K562 (cell line): ENCODE measurements at regions not wholly inside any gene's neighbourhood (a gene's known extent, or its start where the extent isn't known, plus 50 kb on each side); places are given as distances from the start of the nearest gene placed in this dataset.
"Not testable (repeated sequence)": the region's sequence is repeated elsewhere in the genome, so short reads cannot be mapped to it uniquely, and the experiment has no call there.

Experiments used
- ATAC-seq: fragments of 200-7000 bp; cut with Tn5 transposase; 3 replicates; pipeline ENCODE4 v1.9.1; 2020; ENCODE audit warnings: moderate library complexity
- BruUV-seq: library from RNA; stranded (reverse); fragments of 400-500 nt; replicated peaks from 2 replicates; lab custom pipeline; 2021; lab: Mats Ljungman, UMichigan
- CTCF ChIA-PET: fragments of 300-600 bp; formaldehyde crosslinking; extraction: SDS; loops from one replicate; lab custom pipeline; 2021; ENCODE audit warnings: low intra/inter-chr PET ratio; lab: Yijun Ruan, JAX
- POLR2A ChIA-PET: fragments of 300-600, 350-650 bp; sonication (Branson Sonifier 250); formaldehyde crosslinking; extraction: SDS; loops from one replicate; lab custom pipeline; 2021; ENCODE audit warnings: antibody characterized with exemption, inconsistent platforms; lab: Yijun Ruan, JAX
- DNase-seq, 4 experiments: peaks; one replicate each; pipeline versions ENCODE4 v3.0.0 to v3.0.0-alpha.2; 2011 to 2018; ENCODE audit warnings: low spot score in 3 of 4, mixed read lengths in 3 of 4; ENCODE audit errors: extremely low read depth in 1 of 4
- FAIRE-seq: peaks from 2 replicates; lab custom pipeline; 2011; peaks lifted over from hg19 to GRCh38; lab: Jason Lieb, UNC
- H2AFZ ChIP-seq: 2 replicates; pipeline ENCODE4 v1.6.0; 2011; ENCODE audit warnings: low read depth, low read length, control low read depth, inconsistent platforms
- H3K27ac ChIP-seq: fragments of 200-600 bp; 3 replicates; pipeline ENCODE4 v1.8.0; 2011; ENCODE audit warnings: low read depth, mild to moderate bottlenecking, control low read depth, inconsistent platforms, low read length, moderate library complexity, mixed read lengths; ENCODE audit errors: extremely low read depth
- H3K27me3 ChIP-seq, 2 experiments: fragments of 300-600 bp in 1 of 2; 2 replicates in 1 of 2; 3 replicates in 1 of 2; pipeline versions ENCODE4 v1.6.0 to v1.8.0; 2011; ENCODE audit warnings: inconsistent platforms in 2 of 2, low read length in 2 of 2, mild to moderate bottlenecking in 1 of 2, mixed read lengths in 1 of 2, moderate library complexity in 1 of 2; ENCODE audit not compliant: control insufficient read depth in 2 of 2, insufficient read depth in 2 of 2
- H3K36me3 ChIP-seq: fragments of 300-600 bp; 3 replicates; pipeline ENCODE4 v1.8.0; 2011; ENCODE audit warnings: mild to moderate bottlenecking, low read length, inconsistent platforms; ENCODE audit not compliant: control insufficient read depth, insufficient read depth
- H3K4me1 ChIP-seq, 2 experiments: fragments of 200-600 bp in 1 of 2; replicated peaks in 1 of 2; 2 replicates in 1 of 2; 3 replicates in 1 of 2; pipeline versions ENCODE4 v1.5.1 to v1.8.0; 2011; ENCODE audit warnings: inconsistent platforms in 2 of 2, low read length in 2 of 2, mild to moderate bottlenecking in 1 of 2, mixed read lengths in 1 of 2, moderate library complexity in 1 of 2; ENCODE audit not compliant: control insufficient read depth in 2 of 2, insufficient read depth in 2 of 2
- H3K4me2 ChIP-seq: 2 replicates; pipeline ENCODE4 v1.6.1; 2011; ENCODE audit warnings: low read length, control low read depth, inconsistent platforms, mixed read lengths; ENCODE audit not compliant: insufficient read depth
- H3K4me3 ChIP-seq: fragments of 200-600 bp; sonication (generic), shearing (Covaris generic); 2 replicates; pipeline ENCODE4 v1.5.1; 2016; ENCODE audit warnings: control low read depth, inconsistent platforms
- H3K79me2 ChIP-seq: fragments of 200-600 bp; 3 replicates; pipeline ENCODE4 v1.8.0; 2011; ENCODE audit warnings: low read length, inconsistent platforms; ENCODE audit not compliant: control insufficient read depth, insufficient read depth
- H3K9ac ChIP-seq, 2 experiments: 2 replicates each; pipeline versions ENCODE4 v1.6.0 to v1.6.1; 2011; ENCODE audit warnings: low read depth in 2 of 2, low read length in 2 of 2, control low read depth in 1 of 2, inconsistent platforms in 1 of 2, mild to moderate bottlenecking in 1 of 2, mixed read lengths in 1 of 2; ENCODE audit not compliant: insufficient read depth in 1 of 2
- H3K9me1 ChIP-seq: one replicate; pipeline ENCODE4 v1.6.0; 2011; ENCODE audit warnings: inconsistent platforms, mild to moderate bottlenecking, low read length, moderate library complexity; ENCODE audit not compliant: control insufficient read depth, insufficient read depth
- H3K9me3 ChIP-seq: replicated peaks from 2 replicates; pipeline ENCODE4 v1.5.1; 2011; ENCODE audit warnings: low read depth, low read length, inconsistent platforms; ENCODE audit not compliant: control insufficient read depth, insufficient read depth
- H4K20me1 ChIP-seq: replicated peaks from 2 replicates; pipeline ENCODE4 v1.6.1; 2011; ENCODE audit warnings: low read length, inconsistent platforms, mixed read lengths; ENCODE audit not compliant: control insufficient read depth, insufficient read depth
- MAFF ChIP-seq: IDR thresholded peaks from 2 replicates; pipeline ENCODE4 v1.6.1; 2012; ENCODE audit warnings: low read length, improper control_type of control experiment
- NCOA6 ChIP-seq: fragments of 450-650 bp; IDR thresholded peaks from 2 replicates; pipeline ENCODE4 v1.6.1; 2017; ENCODE audit warnings: mild to moderate bottlenecking
- ZBTB1 ChIP-seq: sonication (generic); formaldehyde crosslinking; IDR thresholded peaks from 2 replicates; pipeline ENCODE4 v1.8.1; 2023; ENCODE audit warnings: missing genetic modification reagents, low read depth, mild to moderate bottlenecking, borderline replicate concordance
- WGBS: fragments of 100-300 bp; shearing (Covaris generic); methylation state at CpG from one replicate; pipeline ENCODE4 v1.1.6; 2016; ENCODE audit warnings: low coverage, mixed read lengths; ENCODE audit not compliant: insufficient coverage; ENCODE audit errors: missing lambda C conversion rate; 5-methylcytosine and 5-hydroxymethylcytosine counted together
- in situ Hi-C: fragments of 300-500 bp; cut with MboI; formaldehyde crosslinking; loops from 4 replicates; pipeline ENCODE4 v1.15.0; 2018; ENCODE audit warnings: inconsistent platforms, mixed read lengths
- intact Hi-C: fragments of 100-400 bp; cut with micrococcal nuclease; formaldehyde crosslinking; loops from 2 replicates; pipeline ENCODE4 v1.14.2; 2022
- TF ChIP-seq, protein P1 (sequence below): fragments of 450-650 bp; formaldehyde crosslinking; IDR thresholded peaks from 2 replicates; pipeline ENCODE4 v1.4.0; 2020; ENCODE audit warnings: mild to moderate bottlenecking

- no peak for TF ChIP-seq NCOA6
Observed at GRCh38 chr2:116537811-116538210, 1276.7 kb upstream of the DDX18 start (continued).

- WGBS = 0% methylated on average over 3 of the region's 3 CpGs
- DNase-seq (no peak), FAIRE-seq (no peak)
- H3K9me3 ChIP-seq = no peaks in the 10 kb centered on the region
- intact Hi-C loops (no loop called here), in situ Hi-C loops (no loop called here)
- H3K4me1 ChIP-seq = no peaks in the 10 kb centered on the region
- H3K4me3 ChIP-seq = no peak overlapping the region
- H2AFZ ChIP-seq = no peak overlapping the region
- no peak overlapping the region for H3K9ac ChIP-seq
- TF ChIP-seq MAFF (no peak), ZBTB1 (CRISPR knock-in tag) (no peak)
- TF ChIP-seq, protein P1, sequence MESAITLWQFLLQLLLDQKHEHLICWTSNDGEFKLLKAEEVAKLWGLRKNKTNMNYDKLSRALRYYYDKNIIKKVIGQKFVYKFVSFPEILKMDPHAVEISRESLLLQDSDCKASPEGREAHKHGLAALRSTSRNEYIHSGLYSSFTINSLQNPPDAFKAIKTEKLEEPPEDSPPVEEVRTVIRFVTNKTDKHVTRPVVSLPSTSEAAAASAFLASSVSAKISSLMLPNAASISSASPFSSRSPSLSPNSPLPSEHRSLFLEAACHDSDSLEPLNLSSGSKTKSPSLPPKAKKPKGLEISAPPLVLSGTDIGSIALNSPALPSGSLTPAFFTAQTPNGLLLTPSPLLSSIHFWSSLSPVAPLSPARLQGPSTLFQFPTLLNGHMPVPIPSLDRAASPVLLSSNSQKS (CRISPR knock-in tag) = no peak
- TF ChIP-seq, all 486 proteins: peak for 0
- no peaks in the 10 kb centered on the region for H4K20me1 ChIP-seq
- no peaks in the 10 kb centered on the region for H3K9me1 ChIP-seq
- no peak for ATAC-seq
- no peaks in the 10 kb centered on the region for H3K79me2 ChIP-seq
- no peak overlapping the region for H3K4me2 ChIP-seq
- H3K27ac ChIP-seq = no peak overlapping the region
- no peaks in the 10 kb centered on the region for H3K36me3 ChIP-seq
- ChIA-PET CTCF (no interaction called here), POLR2A (no interaction called here)
- no peaks in the 10 kb centered on the region for H3K27me3 ChIP-seq
- BruUV-seq = no TSS peak
Observed at GRCh38 chr2:116545286-116546068, 1269.0 kb upstream of the DDX18 start.

GRCh38 chr2:116552738-116553419 is 1261.6 kb upstream of the DDX18 start:
- FAIRE-seq, H3K36me3 ChIP-seq, H4K20me1 ChIP-seq, H3K27me3 ChIP-seq, H3K9me3 ChIP-seq, intact Hi-C loops, H3K4me1 ChIP-seq, H3K79me2 ChIP-seq, ATAC-seq, H3K9me1 ChIP-seq, H3K9ac ChIP-seq, DNase-seq, H3K27ac ChIP-seq, CTCF ChIA-PET, H2AFZ ChIP-seq, H3K4me3 ChIP-seq, in situ Hi-C loops, POLR2A ChIA-PET, H3K4me2 ChIP-seq, BruUV-seq: not testable (repeated sequence)
- 0% methylated on average over 20 of the region's 20 CpGs for WGBS
